Type B pancreatic cell (in vitro differentiated cells): ENCODE measurements at regions not wholly inside any gene's neighbourhood (a gene's known extent, or its start where the extent isn't known, plus 50 kb on each side); places are given as distances from the start of the nearest gene placed in this dataset.
"Not testable (repeated sequence)": the region's sequence is repeated elsewhere in the genome, so short reads cannot be mapped to it uniquely, and the experiment has no call there.

Experiments used
- DNase-seq: peaks from one replicate; pipeline ENCODE4 v3.0.0; 2021; ENCODE audit warnings: mixed read lengths; ENCODE audit not compliant: unreplicated experiment; ENCODE audit errors: extremely low spot score
- H3K27ac Mint-ChIP-seq: 2 replicates; pipeline ENCODE4 v1.8.0; 2021; ENCODE audit warnings: mild to moderate bottlenecking, mixed read lengths
- H3K27me3 Mint-ChIP-seq: 2 replicates; pipeline ENCODE4 v1.8.0; 2021; ENCODE audit warnings: mixed read lengths
- H3K36me3 Mint-ChIP-seq: 2 replicates; pipeline ENCODE4 v1.8.0; 2021; ENCODE audit warnings: mixed read lengths
- H3K4me1 Mint-ChIP-seq: one replicate; pipeline ENCODE4 v1.8.0; 2021; ENCODE audit warnings: mixed read lengths; ENCODE audit not compliant: unreplicated experiment
- H3K4me3 Mint-ChIP-seq: 2 replicates; pipeline ENCODE4 v1.8.0; 2021; ENCODE audit warnings: mild to moderate bottlenecking, mixed read lengths
- H3K9me3 Mint-ChIP-seq: 2 replicates; pipeline ENCODE4 v1.8.0; 2021; ENCODE audit warnings: mixed read lengths
- TF ChIP-seq, protein P1 (sequence below): fragments of 200-600 bp; sonication (generic); conservative IDR thresholded peaks from 2 replicates; pipeline ENCODE4 v1.5.0; 2021; ENCODE audit warnings: antibody characterized with exemption, mild to moderate bottlenecking

DNA sequence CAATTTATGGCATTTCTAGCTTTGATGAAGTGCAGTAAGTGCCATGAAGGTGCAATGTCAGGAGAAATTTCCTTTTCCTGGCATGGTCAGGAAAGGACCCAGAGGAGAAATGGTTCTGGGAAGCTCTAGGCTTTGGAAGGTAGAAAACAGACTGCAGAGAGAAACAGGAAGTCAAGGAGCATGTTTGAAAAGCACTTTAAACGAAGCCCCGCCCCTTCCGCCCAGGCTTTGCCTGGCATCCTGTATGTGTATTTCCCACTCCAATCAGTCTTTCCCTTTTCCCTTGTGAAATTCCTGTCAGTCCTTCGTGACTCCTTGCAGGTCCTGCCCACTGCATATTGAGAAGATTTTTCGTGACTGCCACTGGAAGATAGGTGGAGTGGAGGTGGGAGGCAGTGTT, 320.9 kb upstream of the SASH1 start:
- Mint-ChIP-seq H3K4me1 (no peaks in the 10 kb centered on the region), H3K4me3 (no peak overlapping the region), H3K27me3 (no peaks in the 10 kb centered on the region), H3K36me3 (peaks cover 8% of the 10 kb centered on the region), H3K9me3 (peaks cover 10% of the 10 kb centered on the region), H3K27ac (no peak overlapping the region)
- no peak for DNase-seq
- TF ChIP-seq, protein P1, sequence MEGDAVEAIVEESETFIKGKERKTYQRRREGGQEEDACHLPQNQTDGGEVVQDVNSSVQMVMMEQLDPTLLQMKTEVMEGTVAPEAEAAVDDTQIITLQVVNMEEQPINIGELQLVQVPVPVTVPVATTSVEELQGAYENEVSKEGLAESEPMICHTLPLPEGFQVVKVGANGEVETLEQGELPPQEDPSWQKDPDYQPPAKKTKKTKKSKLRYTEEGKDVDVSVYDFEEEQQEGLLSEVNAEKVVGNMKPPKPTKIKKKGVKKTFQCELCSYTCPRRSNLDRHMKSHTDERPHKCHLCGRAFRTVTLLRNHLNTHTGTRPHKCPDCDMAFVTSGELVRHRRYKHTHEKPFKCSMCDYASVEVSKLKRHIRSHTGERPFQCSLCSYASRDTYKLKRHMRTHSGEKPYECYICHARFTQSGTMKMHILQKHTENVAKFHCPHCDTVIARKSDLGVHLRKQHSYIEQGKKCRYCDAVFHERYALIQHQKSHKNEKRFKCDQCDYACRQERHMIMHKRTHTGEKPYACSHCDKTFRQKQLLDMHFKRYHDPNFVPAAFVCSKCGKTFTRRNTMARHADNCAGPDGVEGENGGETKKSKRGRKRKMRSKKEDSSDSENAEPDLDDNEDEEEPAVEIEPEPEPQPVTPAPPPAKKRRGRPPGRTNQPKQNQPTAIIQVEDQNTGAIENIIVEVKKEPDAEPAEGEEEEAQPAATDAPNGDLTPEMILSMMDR = no peak

- not testable (repeated sequence) for H3K9me3 Mint-ChIP-seq, H3K27me3 Mint-ChIP-seq, H3K36me3 Mint-ChIP-seq, H3K27ac Mint-ChIP-seq, H3K4me3 Mint-ChIP-seq, DNase-seq, H3K4me1 Mint-ChIP-seq
These were observed 320.4 kb upstream of the SASH1 start for GRCh38 chr6:148022279-148022678.

GRCh38 chr6:148027201-148027600, 315.4 kb upstream of the SASH1 start:
- Mint-ChIP-seq H3K27me3 (no peaks in the 10 kb centered on the region), H3K36me3 (peaks cover 3% of the 10 kb centered on the region), H3K4me3 (no peak overlapping the region)

GRCh38 chr6:148035806-148036390, 306.7 kb upstream of the SASH1 start:
- TF ChIP-seq, protein P1 = no peak
- no peaks in the 10 kb centered on the region for H3K4me1 Mint-ChIP-seq
- DNase-seq = no peak
- no peak overlapping the region for H3K27ac Mint-ChIP-seq
- H3K4me3 Mint-ChIP-seq = no peak overlapping the region
- H3K9me3 Mint-ChIP-seq = no peaks in the 10 kb centered on the region
- peaks cover 7% of the 10 kb centered on the region for H3K27me3 Mint-ChIP-seq
- no peaks in the 10 kb centered on the region for H3K36me3 Mint-ChIP-seq

More at GRCh38 chr6:148027201-148027600, 315.4 kb upstream of the SASH1 start:
- no peak for DNase-seq
- TF ChIP-seq, protein P1 = no peak
- Mint-ChIP-seq H3K9me3 (peaks cover 12% of the 10 kb centered on the region), H3K27ac (no peak overlapping the region), H3K4me1 (no peaks in the 10 kb centered on the region)

DNA sequence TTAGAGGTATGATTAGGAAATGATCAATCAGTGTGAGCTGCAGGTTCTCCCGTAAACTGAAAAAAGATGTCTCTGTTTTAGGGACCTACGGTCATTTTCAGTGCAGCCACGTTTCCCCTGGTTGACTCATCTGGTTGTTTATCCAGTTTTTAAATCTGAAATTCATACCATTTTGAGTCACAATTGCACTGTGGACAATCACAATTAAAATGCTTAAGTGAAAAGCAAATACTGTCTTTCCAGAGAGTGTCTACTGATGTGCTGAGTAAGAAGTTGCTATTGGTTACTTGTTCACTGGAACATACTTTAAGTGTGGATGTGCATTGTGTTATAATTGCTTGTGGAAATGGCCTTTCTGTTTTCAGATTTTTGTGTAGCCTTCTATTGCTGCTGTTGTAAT, 305.1 kb upstream of the SASH1 start:
- no peak for DNase-seq
- Mint-ChIP-seq H3K4me3 (no peak overlapping the region), H3K27ac (no peak overlapping the region), H3K27me3 (peaks cover 7% of the 10 kb centered on the region), H3K4me1 (no peaks in the 10 kb centered on the region), H3K36me3 (no peaks in the 10 kb centered on the region), H3K9me3 (no peaks in the 10 kb centered on the region)
- TF ChIP-seq, protein P1 = no peak

DNA sequence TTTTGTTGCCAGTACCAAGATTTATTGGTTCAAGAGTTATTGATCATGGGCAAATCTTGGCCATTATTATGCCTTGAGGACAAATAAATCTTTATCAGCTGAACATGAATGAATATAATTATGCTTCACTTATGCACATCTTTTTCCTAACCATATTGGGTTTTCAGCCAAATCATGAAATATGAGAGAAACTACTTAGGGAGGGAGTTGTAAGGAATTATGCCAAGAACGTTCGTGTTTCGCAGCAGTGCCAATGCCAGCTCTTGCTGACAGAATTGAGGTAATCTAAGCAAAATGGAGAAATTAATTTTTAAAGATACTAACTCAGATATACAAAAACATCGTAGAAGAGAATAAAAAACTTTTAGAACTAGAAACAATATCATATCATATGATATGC, 301.1 kb upstream of the SASH1 start:
- no peaks in the 10 kb centered on the region for H3K9me3 Mint-ChIP-seq
- TF ChIP-seq, protein P1 = no peak
- DNase-seq = no peak
- no peak overlapping the region for H3K27ac Mint-ChIP-seq
- H3K36me3 Mint-ChIP-seq = no peaks in the 10 kb centered on the region
- H3K4me3 Mint-ChIP-seq = no peak overlapping the region
- peaks cover 14% of the 10 kb centered on the region for H3K4me1 Mint-ChIP-seq
- H3K27me3 Mint-ChIP-seq = peaks cover 4% of the 10 kb centered on the region
